Left ventricle myocardium inferior (tissue), 1 donor: ENCODE measurements at regions not wholly inside any gene's neighbourhood (a gene's known extent, or its start where the extent isn't known, plus 50 kb on each side); places are given as distances from the start of the nearest gene placed in this dataset.
"Not testable (repeated sequence)": the region's sequence is repeated elsewhere in the genome, so short reads cannot be mapped to it uniquely, and the experiment has no call there.

Experiments
- DNase-seq: peaks from one replicate; pipeline ENCODE4 v3.0.0-alpha.2; 2020
- H3K27ac ChIP-seq: fragments of 200-600 bp; replicated peaks from 2 replicates; pipeline ENCODE4 v1.8.0; 2021
- H3K27me3 ChIP-seq: fragments of 200-600 bp; 2 replicates; pipeline ENCODE4 v1.8.0; 2021; ENCODE audit warnings: low read depth
- H3K36me3 ChIP-seq: fragments of 200-600 bp; 2 replicates; pipeline ENCODE4 v1.8.0; 2021
- H3K4me1 ChIP-seq: fragments of 200-600 bp; 2 replicates; pipeline ENCODE4 v1.8.0; 2021
- H3K4me3 ChIP-seq: fragments of 200-600 bp; 2 replicates; pipeline ENCODE4 v1.8.0; 2021; ENCODE audit warnings: mild to moderate bottlenecking, moderate library complexity
- H3K9me3 ChIP-seq: fragments of 200-600 bp; replicated peaks from 2 replicates; pipeline ENCODE4 v1.8.0; 2021
- intact Hi-C: fragments of 100-400 bp; cut with micrococcal nuclease; formaldehyde crosslinking; loops from one replicate; pipeline ENCODE4 v1.11.0; 2022
- TF ChIP-seq, protein P1 (sequence below): fragments of 200-600 bp; IDR thresholded peaks from 2 replicates; pipeline ENCODE4 v1.8.0; 2021; ENCODE audit warnings: antibody characterized with exemption, mild to moderate bottlenecking, borderline replicate concordance
- donor health status: DM: no; HTN: yes; CAD: no; lungs with severe emphysema.

DNA sequence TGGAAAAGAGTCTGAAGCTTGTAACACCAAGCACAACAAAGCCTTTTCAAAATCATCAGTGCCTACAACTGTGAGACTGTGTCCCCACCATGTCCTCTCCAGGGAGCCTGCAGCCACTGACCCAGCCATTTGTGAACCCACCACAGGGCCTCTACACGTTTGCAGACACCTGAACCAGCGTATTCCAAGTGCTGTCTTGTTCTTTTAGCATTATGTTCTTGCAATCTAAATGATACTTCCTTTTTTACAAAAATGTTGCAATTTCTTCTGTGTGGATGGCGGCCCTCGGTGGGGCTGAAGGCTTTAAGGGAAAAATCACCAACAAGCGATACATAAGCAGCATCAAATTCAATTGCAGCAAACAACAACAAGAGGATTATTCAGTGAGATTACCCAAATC, 403.2 kb upstream of the MGMT start:
- no peaks in the 10 kb centered on the region for H3K4me1 ChIP-seq
- H3K27ac ChIP-seq = no peak overlapping the region
- peaks cover 4% of the 10 kb centered on the region for H3K27me3 ChIP-seq
- TF ChIP-seq, protein P1, sequence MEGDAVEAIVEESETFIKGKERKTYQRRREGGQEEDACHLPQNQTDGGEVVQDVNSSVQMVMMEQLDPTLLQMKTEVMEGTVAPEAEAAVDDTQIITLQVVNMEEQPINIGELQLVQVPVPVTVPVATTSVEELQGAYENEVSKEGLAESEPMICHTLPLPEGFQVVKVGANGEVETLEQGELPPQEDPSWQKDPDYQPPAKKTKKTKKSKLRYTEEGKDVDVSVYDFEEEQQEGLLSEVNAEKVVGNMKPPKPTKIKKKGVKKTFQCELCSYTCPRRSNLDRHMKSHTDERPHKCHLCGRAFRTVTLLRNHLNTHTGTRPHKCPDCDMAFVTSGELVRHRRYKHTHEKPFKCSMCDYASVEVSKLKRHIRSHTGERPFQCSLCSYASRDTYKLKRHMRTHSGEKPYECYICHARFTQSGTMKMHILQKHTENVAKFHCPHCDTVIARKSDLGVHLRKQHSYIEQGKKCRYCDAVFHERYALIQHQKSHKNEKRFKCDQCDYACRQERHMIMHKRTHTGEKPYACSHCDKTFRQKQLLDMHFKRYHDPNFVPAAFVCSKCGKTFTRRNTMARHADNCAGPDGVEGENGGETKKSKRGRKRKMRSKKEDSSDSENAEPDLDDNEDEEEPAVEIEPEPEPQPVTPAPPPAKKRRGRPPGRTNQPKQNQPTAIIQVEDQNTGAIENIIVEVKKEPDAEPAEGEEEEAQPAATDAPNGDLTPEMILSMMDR = no peak
- H3K4me3 ChIP-seq = no peak overlapping the region
- no peaks in the 10 kb centered on the region for H3K9me3 ChIP-seq
- no peak for DNase-seq
- no peaks in the 10 kb centered on the region for H3K36me3 ChIP-seq
- intact Hi-C loops = no loop called here

DNA sequence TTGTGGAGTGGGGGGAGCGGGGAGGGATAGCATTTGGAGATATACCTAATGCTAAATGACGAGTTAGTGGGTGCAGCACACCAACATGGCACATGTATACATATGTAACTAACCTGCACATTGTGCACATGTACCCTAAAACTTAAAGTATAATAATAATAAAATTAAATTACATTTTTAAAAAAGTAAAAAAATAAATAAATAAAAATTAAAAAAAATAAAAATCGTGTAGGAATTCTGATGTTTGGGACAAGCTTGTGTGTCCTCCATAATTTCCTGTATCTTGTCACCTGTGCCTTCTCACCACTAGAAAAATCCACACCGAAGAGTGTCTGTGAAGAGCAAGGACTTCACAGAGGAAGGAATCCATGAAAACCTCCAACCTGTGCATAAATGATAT, 400.5 kb upstream of the MGMT start:
- intact Hi-C loops, DNase-seq, H3K4me3 ChIP-seq, H3K36me3 ChIP-seq, H3K27me3 ChIP-seq, H3K4me1 ChIP-seq, H3K9me3 ChIP-seq, H3K27ac ChIP-seq: not testable (repeated sequence)

DNA sequence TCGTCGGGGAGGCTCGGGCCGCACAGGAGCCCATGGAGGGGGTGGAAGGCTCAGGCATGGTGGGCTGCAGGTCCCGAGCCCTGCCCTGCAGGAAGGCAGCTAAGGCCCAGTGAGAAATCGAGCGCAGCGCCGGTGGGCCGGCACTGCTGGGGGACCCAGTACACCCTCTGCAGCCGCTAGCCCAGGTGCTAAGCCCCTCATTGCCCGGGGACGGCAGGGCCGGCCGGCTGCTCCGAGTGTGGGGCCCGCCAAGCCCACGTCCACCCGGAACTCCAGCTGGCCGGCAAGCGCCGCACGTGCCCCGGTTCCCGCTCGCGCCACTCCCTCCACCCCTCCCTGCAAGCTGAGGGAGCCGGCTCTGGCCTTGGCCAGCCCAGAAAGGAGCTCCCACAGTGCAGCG, 395.6 kb upstream of the MGMT start:
- H3K27ac ChIP-seq, intact Hi-C loops, DNase-seq: not testable (repeated sequence)

DNA sequence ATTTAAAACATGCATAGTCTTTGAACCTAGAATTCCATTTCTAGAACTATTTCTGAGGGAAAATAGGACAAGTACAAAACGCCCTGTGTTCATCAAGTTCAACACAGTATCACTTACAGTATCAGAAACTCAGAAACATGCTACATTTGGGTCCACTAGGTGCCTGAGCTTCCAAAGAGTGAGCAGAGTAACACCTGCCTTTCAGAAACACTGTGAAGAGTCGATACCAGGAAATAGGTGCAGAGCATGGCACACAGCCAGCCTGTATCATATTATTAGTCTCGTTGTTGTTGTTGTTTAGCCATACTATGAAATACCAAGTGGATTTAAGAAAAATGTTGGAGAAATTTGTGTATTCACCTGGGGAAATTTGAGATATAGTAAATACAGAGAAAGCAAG, 392.1 kb upstream of the MGMT start:
- Histone ChIP-seq H3K27ac (no peak overlapping the region), H3K4me1 (peaks cover 10% of the 10 kb centered on the region), H3K36me3 (no peaks in the 10 kb centered on the region), H3K27me3 (no peaks in the 10 kb centered on the region), H3K4me3 (no peak overlapping the region), H3K9me3 (peaks cover 6% of the 10 kb centered on the region)
- intact Hi-C loops = no loop called here
- no peak for DNase-seq
- TF ChIP-seq, protein P1 = no peak

More for the DNA sequence above, 395.6 kb upstream of the MGMT start:
- H3K9me3 ChIP-seq, H3K4me1 ChIP-seq, H3K4me3 ChIP-seq, H3K36me3 ChIP-seq, H3K27me3 ChIP-seq: not testable (repeated sequence)

DNA sequence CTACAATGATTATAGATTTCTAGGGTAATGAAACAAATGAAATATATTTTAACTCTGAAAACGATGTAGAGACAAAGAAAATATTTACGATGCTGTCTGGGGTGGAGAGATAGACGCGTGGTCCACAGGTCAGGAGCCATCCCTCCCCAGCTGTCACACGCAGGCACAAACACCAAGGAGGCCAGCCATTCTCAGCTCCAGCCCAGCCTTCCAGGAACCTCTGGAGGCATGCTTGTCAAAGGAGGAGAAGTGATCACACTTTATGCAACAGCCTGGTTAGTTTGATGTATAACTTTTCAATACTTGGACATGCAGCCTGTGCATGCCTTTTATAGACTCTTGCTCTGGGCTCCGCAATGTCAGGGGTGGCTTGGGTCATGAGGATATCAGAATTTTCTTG, 391.5 kb upstream of the MGMT start:
- H3K4me3 ChIP-seq = no peak overlapping the region
- DNase-seq = no peak

DNA sequence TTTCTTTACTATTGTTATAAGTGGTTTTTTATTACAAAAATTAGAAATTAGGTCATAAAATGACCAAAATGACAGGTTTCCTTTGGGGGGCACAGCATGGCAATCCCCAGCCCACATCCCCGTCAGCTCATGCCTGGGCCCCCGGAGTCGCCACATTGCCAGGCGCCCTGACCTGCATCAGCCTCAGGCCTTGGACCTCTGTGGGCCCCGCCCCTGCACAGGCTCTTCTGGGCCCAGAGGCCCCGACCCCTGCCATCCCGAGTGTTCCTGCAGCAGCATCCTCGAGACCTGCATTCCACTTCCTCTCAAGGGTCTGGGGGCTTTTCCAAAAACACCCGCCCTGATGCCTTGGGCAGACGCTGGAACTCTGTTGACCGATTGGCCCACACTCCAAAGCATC, 391.1 kb upstream of the MGMT start:
- TF ChIP-seq, protein P1 = no peak
- DNase-seq = no peak
- no peak overlapping the region for H3K4me3 ChIP-seq
- H3K27me3 ChIP-seq = no peaks in the 10 kb centered on the region
- no peaks in the 10 kb centered on the region for H3K36me3 ChIP-seq
- peaks cover 16% of the 10 kb centered on the region for H3K9me3 ChIP-seq
- intact Hi-C loops = no loop called here
- H3K4me1 ChIP-seq = peaks cover 10% of the 10 kb centered on the region
- H3K27ac ChIP-seq = no peak overlapping the region

More for the DNA sequence above, 391.5 kb upstream of the MGMT start:
- TF ChIP-seq, protein P1 = no peak
- Histone ChIP-seq H3K36me3 (no peaks in the 10 kb centered on the region), H3K4me1 (peaks cover 10% of the 10 kb centered on the region), H3K27me3 (no peaks in the 10 kb centered on the region), H3K27ac (no peak overlapping the region), H3K9me3 (peaks cover 12% of the 10 kb centered on the region)
- intact Hi-C loops = no loop called here

DNA sequence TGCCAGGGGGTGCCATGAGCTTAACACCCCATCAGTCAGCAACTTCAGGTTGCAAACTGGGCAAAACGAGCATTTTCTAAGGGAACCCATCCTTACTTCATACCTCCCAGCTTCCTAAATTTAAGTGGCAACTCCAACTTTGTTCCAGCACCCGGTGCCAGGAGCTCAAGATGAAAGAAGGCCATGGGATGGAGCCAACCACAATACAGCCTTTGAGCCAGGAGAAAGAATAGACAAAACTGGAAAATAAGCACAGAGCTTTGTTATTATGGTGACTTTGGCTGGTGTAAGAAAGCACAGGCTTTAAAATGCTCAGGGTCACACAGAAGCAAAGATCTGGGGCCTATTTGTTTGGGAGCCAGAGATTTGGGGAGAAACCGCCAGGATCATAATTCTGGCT, 388.7 kb upstream of the MGMT start:
- Histone ChIP-seq H3K36me3 (no peaks in the 10 kb centered on the region), H3K9me3 (peaks cover 24% of the 10 kb centered on the region), H3K4me1 (peaks cover 10% of the 10 kb centered on the region), H3K4me3 (no peak overlapping the region), H3K27ac (no peak overlapping the region), H3K27me3 (no peaks in the 10 kb centered on the region)
- intact Hi-C loops = no loop called here
- DNase-seq = no peak
- TF ChIP-seq, protein P1 = no peak
